ENCODE measurements at regions not wholly inside any gene's neighbourhood (a gene's known extent, or its start where the extent isn't known, plus 50 kb on each side); places are given as distances from the start of the nearest gene placed in this dataset.

DNA sequence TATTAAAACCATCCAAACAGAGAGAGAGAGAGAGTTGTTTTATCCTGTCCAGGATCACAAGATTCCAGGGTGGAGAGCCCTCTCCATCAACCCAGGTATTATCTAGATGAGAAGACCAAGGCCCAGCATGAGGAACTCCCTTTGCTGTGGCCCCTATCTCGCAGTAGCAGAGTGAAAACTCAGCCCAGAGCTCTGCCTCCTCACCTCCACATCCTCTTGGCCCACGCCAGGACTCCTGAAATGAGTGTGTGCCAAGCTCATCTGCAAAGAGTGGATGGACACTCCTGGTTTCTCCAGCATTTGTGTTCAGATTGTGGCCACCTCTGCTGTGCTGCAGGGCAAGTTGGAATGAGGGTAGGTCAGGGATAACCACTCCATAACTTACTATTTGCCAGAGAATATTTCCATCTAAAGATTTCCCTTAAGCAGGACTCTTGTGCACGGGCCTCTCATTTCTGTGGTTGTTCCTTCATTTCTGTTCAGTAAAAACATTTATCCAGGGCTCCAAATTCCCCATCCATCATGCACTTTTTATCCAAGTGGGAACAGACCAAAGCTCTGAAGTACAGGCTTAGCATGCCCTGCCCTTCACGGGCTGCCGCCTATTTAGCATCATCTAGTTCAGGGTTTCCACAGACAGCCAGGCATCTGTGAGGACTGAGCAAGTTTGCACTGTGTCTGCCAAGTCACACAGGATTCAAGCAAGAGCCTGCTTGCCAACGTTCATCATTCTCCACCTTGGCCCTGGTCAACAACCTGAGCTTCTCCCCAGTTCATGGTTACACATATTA lies 583.2 kb upstream of the ID2 start:
- TF ChIP-seq EZH2 (IDR thresholded peaks at IDR 0.05; ENCODE audit: insufficient read depth, poor library complexity, severe bottlenecking) (no peak), EZH2phosphoT487 (IDR thresholded peaks at IDR 0.05; ENCODE audit: insufficient read depth, low read depth) (no peak)

Measured in GM23248 (cell line).